A204.1 (cell line): ENCODE measurements at regions not wholly inside any gene's neighbourhood (a gene's known extent, or its start where the extent isn't known, plus 50 kb on each side); places are given as distances from the start of the nearest gene placed in this dataset.

Source experiments
- FAIRE-seq: peaks from 2 replicates; lab custom pipeline; 2012; peaks lifted over from hg19 to GRCh38; lab: Jason Lieb, UNC

GRCh38 chr5:158297002-158297527 is 438.1 kb upstream of the CLINT1 start:
- FAIRE-seq: no peak

GRCh38 chr5:158294701-158295100 is 435.8 kb upstream of the CLINT1 start:
- FAIRE-seq: no peak

- FAIRE-seq: no peak
Observed at GRCh38 chr5:158292981-158293380, 434.0 kb upstream of the CLINT1 start.

- no peak for FAIRE-seq
Observed at GRCh38 chr5:158289967-158290366, 431.0 kb upstream of the CLINT1 start.

- FAIRE-seq: no peak
Observed at GRCh38 chr5:158288272-158288657, 429.3 kb upstream of the CLINT1 start.

GRCh38 chr5:158287643-158288271 is 428.8 kb upstream of the CLINT1 start:
- no peak for FAIRE-seq

- no peak for FAIRE-seq
Observed at GRCh38 chr5:158286827-158287226, 427.9 kb upstream of the CLINT1 start.

GRCh38 chr5:158285698-158286097 is 426.8 kb upstream of the CLINT1 start:
- no peak for FAIRE-seq

GRCh38 chr5:158284242-158284641 is 425.3 kb upstream of the CLINT1 start:
- no peak for FAIRE-seq

- FAIRE-seq: no peak
Observed at GRCh38 chr5:158283397-158283796, 424.5 kb upstream of the CLINT1 start.

GRCh38 chr5:158278216-158278925 is 419.4 kb upstream of the CLINT1 start:
- FAIRE-seq: no peak

- no peak for FAIRE-seq
Observed at GRCh38 chr5:158277276-158277675, 418.3 kb upstream of the CLINT1 start.

GRCh38 chr5:158276692-158277091 is 417.7 kb upstream of the CLINT1 start:
- no peak for FAIRE-seq

- no peak for FAIRE-seq
Observed at GRCh38 chr5:158275511-158275910, 416.6 kb upstream of the CLINT1 start.

GRCh38 chr5:158273035-158273434 is 414.1 kb upstream of the CLINT1 start:
- no peak for FAIRE-seq

- FAIRE-seq: no peak
Observed at GRCh38 chr5:158272409-158272808, 413.5 kb upstream of the CLINT1 start.

- no peak for FAIRE-seq
Observed at GRCh38 chr5:158270996-158271554, 412.1 kb upstream of the CLINT1 start.

GRCh38 chr5:158268286-158268685 is 409.3 kb upstream of the CLINT1 start:
- no peak for FAIRE-seq

GRCh38 chr5:158267228-158267627 is 408.3 kb upstream of the CLINT1 start:
- FAIRE-seq: no peak

GRCh38 chr5:158265931-158266700 is 407.2 kb upstream of the CLINT1 start:
- no peak for FAIRE-seq

- no peak for FAIRE-seq
Observed at GRCh38 chr5:158265346-158265745, 406.4 kb upstream of the CLINT1 start.

- FAIRE-seq: no peak
Observed at GRCh38 chr5:158264264-158264663, 405.3 kb upstream of the CLINT1 start.
